GM12872 (cell line): ENCODE measurements at regions not wholly inside any gene's neighbourhood (a gene's known extent, or its start where the extent isn't known, plus 50 kb on each side); places are given as distances from the start of the nearest gene placed in this dataset.

Source experiments
- CTCF ChIP-seq: IDR thresholded peaks from 3 replicates; pipeline ENCODE4 v1.5.1; 2011; ENCODE audit warnings: low read depth, mild to moderate bottlenecking, low read length, moderate library complexity; ENCODE audit not compliant: insufficient read depth

- TF ChIP-seq CTCF, result no peak
Measured at GRCh38 chr21:26754853-26755252, 90.4 kb downstream of the ADAMTS1 start.

GRCh38 chr21:26753822-26754221, 91.4 kb downstream of the ADAMTS1 start:
- TF ChIP-seq CTCF, result no peak

GRCh38 chr21:26752849-26753248, 92.4 kb downstream of the ADAMTS1 start:
- TF ChIP-seq CTCF, result no peak

- no peak for TF ChIP-seq CTCF
Measured at GRCh38 chr21:26751305-26751704, 93.9 kb downstream of the ADAMTS1 start.

GRCh38 chr21:26748066-26748465, 97.1 kb downstream of the ADAMTS1 start:
- no peak for TF ChIP-seq CTCF

GRCh38 chr21:26747216-26747615, 98.0 kb downstream of the ADAMTS1 start:
- no peak for TF ChIP-seq CTCF

- TF ChIP-seq CTCF, result no peak
Measured at GRCh38 chr21:26743524-26743923, 101.7 kb downstream of the ADAMTS1 start.

- no peak for TF ChIP-seq CTCF
Measured at GRCh38 chr21:26739189-26739588, 106.0 kb downstream of the ADAMTS1 start.
